Left renal pelvis (tissue), 4 donors: ENCODE measurements at regions not wholly inside any gene's neighbourhood (a gene's known extent, or its start where the extent isn't known, plus 50 kb on each side); places are given as distances from the start of the nearest gene placed in this dataset.

ENCODE experiments used
- DNase-seq, 4 donors: peaks; one replicate each; pipeline ENCODE4 v3.0.0-alpha.2; 2013; ENCODE audit warnings: low read depth in 4 of 4, low spot score in 3 of 4

DNA sequence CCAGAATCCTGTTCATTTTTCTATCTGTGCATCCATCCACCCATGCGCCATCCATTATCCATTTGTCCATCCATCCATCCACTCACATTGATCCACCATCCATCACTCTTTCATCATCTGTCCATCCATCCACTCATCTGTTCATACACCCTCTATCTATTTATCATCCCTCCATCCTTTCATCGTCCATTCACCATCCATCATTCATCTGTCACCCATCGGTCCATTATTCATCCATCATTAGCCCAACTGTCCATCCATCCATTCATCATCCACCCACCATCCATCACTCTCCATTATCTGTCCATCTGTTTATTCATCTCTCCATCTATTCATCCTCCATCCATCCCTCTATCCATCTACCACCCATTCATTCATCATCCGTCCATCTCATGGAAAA is 125.7 kb upstream of the TMPRSS2 start:
- no peak for DNase-seq

DNA sequence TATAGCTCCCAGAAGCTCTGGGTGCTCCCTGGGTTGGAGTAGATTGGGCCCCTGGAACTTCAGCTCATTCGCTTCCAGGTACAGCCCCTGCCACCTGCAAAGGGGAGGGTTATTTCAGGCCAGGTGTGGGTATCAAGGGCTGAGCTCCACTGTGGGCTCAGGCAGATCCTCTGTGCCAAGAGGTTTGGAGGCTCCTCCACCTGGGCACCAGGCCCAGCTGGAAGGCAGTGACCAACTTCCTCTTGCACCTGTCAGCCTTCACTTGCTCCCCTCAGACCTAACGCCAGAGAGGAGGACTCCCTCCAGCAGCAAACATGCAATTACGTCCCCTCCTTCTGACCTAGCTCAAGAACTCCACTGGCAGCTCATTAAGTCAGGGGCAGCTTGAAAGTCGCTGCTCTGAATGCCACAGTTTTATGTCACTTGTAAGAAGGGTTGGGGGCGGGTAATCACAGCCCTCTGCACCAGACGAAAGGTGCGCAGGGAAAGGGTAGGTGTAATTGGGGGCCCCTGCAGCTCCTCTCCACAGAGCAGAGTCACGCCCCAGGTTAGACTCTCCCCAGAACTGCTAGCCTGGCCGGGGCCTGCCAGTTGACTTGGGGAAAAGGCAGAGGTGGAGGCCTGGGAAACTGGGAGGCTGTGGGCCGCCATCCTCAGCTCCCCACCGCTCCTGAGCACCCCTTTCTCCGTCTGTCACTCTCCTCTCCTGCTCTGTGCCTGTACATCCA is 125.0 kb upstream of the TMPRSS2 start:
- DNase-seq, result no peak

DNA sequence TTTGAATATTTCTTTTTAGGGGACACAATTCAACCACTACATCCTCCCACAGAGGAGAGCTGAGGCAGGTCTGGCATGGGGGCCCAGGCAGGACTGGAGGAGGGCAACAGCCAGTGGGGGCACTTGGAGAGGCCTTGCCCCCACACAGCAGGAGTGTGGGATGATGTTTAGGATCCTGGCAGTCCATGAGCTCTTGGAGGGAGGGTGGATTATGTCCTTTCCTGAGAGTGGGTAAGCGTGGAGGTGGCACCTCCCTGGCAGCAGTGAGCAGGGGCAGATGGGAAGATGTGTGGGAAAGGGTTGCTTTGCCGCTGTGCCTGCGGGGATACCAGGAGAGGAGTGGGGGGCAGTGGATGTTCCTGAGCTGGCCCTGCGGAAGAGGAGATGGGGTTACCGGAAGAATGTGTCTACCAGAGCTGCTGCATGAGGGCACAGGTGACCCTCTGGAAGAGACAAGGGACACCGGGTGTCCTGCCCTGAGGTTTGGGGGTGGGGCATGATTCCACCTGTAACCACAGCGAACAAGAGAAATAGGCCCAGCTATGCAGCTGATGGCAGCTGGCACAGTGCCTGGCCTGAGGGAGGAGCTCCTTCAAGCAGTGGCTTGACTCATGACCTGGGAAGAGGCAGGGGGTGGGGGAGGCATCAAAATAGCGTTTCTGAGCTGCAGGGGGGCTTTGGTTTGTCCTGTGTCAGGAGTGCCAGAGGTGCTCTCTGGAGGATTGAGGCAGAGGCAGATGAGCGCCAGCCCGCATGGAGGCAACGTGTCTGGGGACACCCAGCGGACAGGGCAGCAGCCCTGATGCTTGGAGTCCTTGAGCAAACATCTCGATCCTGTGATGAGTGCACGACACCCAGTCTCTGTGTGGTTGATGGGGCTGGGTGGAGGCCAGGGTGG is 123.9 kb upstream of the TMPRSS2 start:
- no peak for DNase-seq

DNA sequence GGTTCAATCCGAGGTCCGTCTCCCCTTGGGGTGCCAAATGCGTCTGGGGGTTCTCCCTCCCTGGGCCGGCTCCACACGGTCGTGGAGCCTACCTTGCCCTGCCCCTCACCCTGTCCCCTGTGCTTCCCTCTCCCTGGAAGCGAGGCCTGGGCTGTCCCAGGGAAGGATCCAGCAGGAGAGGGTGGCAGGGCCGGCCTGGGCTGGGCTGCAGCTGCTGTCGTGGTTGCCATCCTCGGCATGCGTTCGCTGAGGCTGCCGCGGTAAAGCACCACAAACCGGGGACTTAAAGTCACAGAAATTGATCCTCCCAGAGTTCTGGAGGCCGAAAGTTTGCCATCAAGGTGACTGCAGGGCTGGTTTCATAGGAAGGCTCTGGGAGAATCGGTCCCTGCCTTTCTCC is 123.0 kb upstream of the TMPRSS2 start:
- no peak for DNase-seq

DNA sequence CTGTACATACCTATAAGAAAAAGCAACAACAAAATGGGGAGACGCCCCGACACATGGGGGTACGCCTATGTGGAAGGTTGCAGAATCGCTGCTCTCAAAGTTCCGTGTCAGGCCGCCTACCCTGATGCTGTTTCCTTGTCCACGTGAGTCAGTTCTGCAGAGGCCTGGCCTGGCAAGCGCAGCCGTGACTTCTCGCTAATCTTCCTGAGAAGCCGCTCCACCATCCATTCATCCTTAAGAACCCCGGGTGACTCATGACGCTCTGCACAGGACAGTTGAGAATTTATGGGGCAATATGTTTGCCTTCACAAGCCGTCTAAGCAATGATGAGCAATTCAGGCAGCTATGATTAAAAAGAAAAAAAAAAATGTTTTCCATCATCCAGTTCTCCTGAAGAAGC is 122.3 kb upstream of the TMPRSS2 start:
- no peak for DNase-seq

DNA sequence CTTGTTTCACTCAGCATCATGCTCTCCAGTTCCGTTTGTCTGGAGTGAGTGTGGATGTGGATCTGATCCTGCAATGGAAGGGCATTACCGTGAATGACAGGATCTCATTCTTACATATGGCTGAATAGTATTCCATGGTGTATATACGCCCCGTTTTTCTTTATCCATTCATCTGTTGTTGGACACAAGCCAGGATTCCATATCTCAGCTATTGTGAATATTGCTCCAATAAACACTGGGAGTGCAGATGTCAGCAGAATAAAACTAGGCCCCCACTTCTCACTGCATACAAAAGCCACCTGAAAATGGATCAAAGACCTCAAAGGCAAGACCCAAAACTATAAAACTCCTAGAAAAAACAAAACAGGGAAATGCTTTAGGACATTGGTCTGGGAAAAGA is 120.3 kb upstream of the TMPRSS2 start:
- DNase-seq, result no peak

DNA sequence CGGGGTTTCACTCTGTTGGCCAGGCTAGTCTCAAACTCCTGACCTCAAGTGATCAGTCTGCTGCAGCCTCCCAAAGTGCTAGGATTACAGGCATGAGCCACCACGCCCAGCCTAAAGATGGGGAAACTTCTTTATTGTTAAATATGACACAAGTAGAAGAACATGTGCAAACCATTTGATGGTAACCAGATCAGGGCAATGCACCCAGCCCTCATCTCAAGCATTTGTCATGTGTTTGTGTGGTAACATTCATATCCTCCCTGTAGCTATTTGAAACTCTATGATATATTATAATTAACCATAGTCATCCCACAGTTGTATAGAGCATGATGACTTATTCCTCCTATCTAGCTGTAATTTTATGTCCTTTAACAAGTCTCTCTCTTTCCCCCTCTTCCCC is 119.5 kb upstream of the TMPRSS2 start:
- DNase-seq, result no peak

DNA sequence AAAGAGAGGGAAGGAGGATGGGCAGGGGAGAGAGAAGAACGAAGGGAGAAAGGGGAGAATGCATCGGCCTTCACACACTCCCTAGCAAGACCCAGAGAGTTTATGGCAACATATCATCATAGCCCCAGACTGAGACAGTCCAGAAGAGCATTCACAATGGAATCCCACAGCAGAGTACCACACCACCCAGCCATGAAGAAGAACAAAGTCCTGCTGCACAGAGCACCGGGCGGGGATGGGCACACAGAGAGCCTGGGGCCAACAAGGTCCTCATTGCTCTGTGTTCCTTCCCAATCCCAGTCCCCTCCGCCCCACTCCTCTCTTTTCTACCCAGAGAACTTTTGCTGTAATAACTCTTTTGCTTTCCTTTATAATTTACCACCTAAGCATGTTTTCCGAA is 118.1 kb upstream of the TMPRSS2 start:
- no peak for DNase-seq

DNA sequence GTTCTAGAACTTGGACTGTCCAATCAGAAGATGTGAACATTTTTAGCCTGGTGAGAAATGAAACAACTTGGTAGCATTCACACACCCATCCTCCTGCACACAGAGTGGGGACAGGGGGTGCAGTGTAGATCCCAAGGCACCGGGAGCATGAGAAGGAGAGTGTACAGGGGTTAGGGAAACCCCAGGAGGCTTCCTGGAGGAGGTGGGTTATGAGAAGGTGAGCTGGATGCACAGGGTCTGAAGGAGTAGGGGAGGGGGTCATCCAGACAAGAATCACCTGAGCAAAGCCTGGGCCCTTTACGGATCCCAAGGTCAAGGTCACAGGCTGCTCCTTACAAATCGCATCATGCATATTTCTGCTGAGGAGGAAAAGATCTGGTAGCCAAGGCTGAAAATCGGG is 117.5 kb upstream of the TMPRSS2 start:
- DNase-seq, result no peak

DNA sequence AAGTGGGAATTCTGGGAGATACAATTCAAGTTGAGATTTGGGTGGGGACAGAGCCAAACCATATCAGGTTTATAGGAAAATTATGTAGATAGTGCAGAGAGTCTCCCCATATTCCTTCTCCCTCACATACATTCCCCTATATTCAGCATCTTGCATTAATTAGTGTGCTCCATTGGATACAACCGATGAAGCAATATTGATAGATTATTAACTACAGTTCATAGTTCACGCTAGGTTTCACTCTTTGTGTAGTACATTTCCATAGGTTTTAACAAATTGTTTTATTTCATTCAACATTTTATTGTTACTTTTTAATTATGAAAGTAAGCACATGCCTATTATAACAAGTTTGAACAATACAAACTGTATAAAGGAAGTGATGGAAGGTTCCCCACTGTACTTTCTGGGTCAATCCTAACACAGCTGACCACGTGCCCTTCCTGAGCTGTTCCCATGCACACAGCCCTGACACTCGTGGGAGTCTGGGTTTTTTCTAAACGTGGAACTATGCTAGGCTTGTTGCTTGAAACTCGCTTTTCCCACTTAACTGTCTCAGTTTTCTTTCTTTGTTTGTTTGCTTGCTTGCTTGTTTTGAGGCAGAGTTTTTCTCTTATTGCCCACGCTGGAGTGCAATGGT is 116.8 kb upstream of the TMPRSS2 start:
- no peak for DNase-seq

DNA sequence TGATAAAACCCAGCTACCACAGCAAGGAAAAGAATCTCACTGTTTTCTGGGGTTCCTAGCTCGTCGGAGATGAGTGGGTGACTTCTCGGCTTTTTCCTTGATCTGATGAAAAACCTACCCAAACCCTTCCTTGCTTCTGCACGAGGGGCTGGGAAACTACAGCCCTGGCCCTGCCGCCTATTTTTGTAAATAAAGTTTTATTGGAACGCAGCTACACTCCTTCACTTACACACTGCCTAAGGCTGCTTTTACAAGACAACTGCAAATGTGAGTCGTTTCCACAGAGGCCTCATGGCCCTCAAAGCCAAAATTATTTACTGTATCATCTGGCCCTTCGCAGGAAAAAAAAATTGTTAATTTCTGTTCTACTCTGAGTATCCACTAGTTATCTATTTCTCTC is 116.0 kb upstream of the TMPRSS2 start:
- DNase-seq, result no peak

DNA sequence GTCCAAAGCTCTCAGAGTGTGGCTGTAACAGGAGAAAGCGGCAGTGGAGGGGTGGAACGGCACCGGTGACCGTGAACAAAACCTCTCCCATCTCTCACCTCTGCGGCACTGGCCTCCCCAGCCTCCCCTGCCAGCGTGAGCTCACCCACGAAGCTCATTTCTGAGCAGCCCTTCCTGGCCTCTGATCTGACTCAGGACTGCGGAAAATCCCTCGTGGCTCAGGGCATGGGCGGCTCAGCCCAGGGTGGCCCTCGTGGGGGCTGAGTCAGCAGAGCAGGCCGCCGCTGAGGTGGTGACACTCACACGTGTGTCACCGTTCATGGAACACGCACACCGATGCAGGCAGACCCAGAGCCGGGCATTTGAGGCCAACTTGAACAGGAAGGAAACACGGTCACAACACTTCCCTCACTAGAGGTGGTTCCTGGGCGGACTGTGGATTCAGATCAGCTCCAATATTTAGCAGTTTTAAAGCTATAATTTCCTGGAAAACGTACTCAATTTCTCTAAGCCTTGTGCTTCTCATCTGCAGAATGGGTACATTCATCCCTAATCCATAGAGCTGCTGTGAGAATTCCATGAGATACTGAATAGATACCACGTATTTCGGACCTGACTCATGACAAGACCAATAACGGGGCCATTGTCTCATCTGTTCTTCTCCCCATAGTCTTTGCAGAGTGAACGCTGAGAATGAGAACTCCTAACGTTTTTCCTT is 115.0 kb upstream of the TMPRSS2 start:
- no peak for DNase-seq

DNA sequence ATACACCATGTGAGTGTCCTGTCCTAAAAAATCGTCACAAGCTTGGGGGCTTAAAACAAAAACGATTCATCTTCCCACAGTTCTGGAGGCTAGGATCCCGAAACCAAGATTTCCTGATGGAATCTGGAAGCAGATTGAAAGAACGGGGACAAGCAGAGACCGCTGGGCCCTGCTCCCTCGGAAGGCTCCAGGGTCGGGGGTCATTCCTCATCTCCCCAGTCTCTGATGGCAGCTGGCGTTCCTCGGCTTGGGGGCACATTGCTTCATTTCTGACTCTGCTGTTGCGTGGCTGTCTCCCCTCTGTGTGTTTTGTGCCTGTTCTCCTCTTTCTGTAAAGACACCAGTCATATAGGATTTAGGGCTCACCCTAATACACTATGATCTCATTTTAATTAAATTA is 114.2 kb upstream of the TMPRSS2 start:
- DNase-seq, result no peak

DNA sequence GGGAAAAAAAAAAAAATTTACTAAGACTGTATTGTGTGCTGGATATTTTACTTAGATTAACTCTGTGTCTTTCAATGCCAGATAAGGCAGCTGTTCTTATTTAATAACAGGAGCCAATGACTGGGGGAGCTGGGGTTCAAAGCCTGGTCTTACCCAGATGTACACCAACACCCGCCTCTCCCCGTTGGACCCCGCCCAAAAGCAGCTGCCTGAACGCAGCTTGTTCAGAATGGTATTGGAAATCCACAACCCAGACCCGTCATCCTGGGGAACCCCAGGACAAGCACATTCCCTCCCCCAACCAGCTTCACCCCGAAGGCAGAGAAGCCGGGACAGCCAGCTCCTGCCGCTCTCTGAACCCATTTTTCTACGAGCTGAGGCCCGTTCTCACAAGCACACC is 113.6 kb upstream of the TMPRSS2 start:
- no peak for DNase-seq

DNA sequence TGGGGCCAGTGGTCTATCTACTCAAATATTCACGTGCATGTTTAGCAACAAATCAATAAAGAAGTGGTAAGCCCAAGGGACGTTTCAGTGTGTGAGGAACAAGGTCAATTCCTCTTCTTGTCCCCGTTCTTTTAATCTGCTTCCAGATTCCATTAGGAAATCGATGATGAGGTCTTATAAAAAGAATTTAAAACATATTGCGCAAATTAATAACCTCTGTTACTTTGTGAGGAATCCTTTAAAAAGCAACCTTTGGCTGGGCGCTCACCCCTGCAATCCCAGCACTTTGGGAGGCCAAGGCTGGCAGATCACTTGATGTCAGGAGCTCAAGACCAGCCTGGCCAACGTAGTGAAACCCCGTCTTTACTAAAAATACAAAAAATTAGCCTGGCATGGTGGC is 113.0 kb upstream of the TMPRSS2 start:
- no peak for DNase-seq

DNA sequence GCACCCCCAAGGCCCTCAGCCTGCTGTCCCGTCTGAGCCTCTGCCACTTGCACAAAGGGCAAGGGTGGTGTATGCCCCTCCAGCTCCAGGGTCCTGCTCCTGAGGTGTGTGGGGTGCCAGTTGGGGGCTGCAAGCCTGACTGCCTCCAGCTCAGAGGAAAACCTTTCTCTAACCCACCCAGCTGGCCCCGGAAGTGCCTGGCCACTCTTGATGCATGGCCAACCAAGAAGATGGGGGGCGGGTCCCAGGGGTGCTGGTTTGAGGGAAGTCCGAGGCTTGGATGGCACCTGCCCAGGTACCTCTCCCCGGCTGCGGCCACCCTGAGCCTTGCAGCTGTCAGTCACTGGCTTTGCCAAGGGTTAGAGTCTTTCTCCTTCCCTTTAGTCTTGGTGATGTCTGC is 112.6 kb upstream of the TMPRSS2 start:
- DNase-seq, result no peak

DNA sequence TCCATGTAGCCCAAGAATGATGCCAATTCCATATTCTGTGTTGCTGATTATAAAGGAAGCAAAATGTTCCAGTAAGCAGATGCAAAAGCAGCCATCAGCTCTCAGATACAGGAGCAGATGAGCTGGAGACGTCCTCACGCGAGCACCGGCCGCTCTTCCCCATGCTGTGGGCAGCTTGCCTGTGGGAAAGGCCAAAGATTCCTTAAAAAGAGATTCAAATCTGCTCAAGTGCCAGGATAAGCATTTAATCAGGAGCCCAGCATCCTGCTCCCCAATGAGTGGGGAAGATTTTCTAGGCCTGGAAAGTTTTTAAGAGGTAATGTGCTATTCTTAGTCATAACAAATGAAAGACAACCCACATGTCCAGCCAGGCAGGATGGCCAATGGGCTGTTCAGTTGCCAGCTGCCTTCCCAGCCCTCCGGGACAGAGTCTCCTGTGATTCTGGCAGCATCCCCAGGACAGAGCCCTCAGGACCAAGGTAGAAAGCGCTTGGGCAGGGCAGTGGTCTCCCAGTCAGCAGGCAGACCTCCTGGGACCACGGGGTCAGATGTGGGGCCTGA is 108.2 kb upstream of the TMPRSS2 start:
- no peak for DNase-seq

DNA sequence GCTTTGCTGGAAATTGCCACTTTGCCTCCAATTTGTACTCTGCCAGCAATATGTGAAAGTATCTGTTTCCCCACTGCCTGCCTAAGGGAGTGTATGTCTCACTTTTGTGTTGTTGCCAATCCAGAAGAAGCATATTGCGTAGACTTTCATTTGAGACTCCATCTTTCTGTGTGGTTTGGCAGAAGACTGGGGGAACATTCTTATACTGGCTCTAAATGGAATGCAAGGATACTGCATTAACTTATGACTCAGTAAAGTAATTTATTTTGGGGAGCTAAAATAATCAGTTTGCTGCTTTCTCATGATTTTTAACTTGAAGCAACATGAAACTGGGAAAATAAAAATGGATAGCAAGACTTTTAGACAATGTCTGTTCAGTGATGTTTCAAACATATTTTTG is 107.7 kb upstream of the TMPRSS2 start:
- DNase-seq, result no peak

DNA sequence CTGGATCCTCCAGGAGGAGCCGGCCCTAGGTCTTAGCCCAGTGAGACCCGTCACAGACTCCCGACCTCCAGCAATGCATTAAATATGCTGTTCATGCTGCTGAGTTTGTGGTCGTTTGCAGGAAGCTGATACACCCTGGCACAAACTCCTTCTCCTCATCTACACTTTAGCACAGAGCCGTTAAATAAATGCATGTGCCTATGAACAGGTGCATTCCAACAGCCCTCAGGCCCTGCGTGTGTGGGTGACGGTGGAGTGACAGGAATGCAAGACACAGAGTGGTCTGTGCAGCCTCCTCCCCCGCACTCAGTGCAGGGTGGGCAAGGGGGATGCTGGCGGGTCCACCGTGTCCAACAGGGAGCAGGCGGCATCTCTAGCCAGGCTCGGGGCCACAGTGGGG is 106.6 kb upstream of the TMPRSS2 start:
- no peak for DNase-seq

DNA sequence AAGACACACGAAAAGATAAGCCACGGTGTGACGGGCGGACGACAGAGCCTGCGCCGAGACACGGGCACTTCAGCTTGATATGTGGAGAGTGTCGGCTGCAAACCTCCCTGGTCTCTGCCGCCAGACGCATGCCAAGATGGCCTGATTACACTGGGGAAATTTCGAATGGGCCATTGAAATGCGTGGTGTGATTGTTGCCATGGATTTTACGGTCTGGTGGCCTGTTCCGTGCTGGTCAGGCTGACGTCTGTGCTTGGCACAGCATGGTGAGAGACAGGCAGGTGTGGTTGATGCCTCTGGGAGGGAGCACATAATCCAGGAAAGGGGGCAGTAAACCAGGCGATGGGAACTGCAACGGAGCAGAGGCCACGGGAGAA is 105.6 kb upstream of the TMPRSS2 start:
- no peak for DNase-seq
